ENCODE measurements at regions not wholly inside any gene's neighbourhood (a gene's known extent, or its start where the extent isn't known, plus 50 kb on each side); places are given as distances from the start of the nearest gene placed in this dataset.

- TF ChIP-seq, protein P1, sequence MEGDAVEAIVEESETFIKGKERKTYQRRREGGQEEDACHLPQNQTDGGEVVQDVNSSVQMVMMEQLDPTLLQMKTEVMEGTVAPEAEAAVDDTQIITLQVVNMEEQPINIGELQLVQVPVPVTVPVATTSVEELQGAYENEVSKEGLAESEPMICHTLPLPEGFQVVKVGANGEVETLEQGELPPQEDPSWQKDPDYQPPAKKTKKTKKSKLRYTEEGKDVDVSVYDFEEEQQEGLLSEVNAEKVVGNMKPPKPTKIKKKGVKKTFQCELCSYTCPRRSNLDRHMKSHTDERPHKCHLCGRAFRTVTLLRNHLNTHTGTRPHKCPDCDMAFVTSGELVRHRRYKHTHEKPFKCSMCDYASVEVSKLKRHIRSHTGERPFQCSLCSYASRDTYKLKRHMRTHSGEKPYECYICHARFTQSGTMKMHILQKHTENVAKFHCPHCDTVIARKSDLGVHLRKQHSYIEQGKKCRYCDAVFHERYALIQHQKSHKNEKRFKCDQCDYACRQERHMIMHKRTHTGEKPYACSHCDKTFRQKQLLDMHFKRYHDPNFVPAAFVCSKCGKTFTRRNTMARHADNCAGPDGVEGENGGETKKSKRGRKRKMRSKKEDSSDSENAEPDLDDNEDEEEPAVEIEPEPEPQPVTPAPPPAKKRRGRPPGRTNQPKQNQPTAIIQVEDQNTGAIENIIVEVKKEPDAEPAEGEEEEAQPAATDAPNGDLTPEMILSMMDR (IDR thresholded peaks at IDR 0.05; ENCODE audit: low read depth, low read length): no peak
- Histone ChIP-seq H3K27ac (no peak overlapping the region), H3K4me3 (ENCODE audit: low read depth, low read length) (no peak overlapping the region), H3K9me3 (ENCODE audit: severe bottlenecking) (no peaks in the 10 kb centered on the region), H3K36me3 (no peaks in the 10 kb centered on the region), H3K27me3 (ENCODE audit: insufficient read depth, low read depth, severe bottlenecking) (no peaks in the 10 kb centered on the region)
- DNase-seq: no peak
These were observed 54.5 kb upstream of the IRS2 start for GRCh38 chr13:109840893-109841287.

DNA sequence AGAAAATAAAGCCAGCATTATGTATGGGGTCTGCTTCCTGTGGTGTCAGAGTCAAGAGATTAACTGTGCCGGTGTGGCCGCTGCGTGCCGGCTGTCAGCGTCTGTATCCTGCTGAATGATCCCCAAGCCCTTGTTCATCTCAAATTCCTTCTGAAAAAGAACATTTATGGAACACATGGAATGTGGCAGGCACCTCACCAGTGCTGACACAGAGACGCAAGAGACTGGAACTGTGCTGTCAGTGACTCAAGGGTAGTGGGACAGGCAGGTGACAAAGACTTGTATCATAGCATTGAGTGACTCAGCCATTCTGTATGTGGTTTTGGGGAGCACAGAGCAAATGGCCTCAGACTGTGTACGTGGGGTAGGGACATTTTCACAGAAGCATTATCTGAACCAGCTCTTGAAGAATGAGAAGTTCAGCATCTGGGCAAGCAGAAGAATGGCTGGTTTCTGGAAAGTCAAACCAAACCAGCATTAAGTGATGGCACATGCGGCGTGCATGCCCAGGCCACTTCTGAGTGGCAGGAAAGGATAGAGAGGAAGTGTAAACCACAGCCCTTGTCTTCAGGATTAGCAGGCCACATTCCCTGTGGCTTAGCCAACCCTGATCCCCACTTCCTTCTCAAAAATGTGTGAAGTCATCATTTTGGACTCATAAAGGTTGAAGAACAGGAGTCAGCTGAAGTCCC is 54.0 kb upstream of the IRS2 start:
- TF ChIP-seq, protein P1 (IDR thresholded peaks at IDR 0.05; ENCODE audit: low read depth, low read length): no peak
- peak overlapping the region; percentile 28 for H3K4me3 ChIP-seq (ENCODE audit: low read depth, low read length)
- no peak overlapping the region for H3K27ac ChIP-seq

DNA sequence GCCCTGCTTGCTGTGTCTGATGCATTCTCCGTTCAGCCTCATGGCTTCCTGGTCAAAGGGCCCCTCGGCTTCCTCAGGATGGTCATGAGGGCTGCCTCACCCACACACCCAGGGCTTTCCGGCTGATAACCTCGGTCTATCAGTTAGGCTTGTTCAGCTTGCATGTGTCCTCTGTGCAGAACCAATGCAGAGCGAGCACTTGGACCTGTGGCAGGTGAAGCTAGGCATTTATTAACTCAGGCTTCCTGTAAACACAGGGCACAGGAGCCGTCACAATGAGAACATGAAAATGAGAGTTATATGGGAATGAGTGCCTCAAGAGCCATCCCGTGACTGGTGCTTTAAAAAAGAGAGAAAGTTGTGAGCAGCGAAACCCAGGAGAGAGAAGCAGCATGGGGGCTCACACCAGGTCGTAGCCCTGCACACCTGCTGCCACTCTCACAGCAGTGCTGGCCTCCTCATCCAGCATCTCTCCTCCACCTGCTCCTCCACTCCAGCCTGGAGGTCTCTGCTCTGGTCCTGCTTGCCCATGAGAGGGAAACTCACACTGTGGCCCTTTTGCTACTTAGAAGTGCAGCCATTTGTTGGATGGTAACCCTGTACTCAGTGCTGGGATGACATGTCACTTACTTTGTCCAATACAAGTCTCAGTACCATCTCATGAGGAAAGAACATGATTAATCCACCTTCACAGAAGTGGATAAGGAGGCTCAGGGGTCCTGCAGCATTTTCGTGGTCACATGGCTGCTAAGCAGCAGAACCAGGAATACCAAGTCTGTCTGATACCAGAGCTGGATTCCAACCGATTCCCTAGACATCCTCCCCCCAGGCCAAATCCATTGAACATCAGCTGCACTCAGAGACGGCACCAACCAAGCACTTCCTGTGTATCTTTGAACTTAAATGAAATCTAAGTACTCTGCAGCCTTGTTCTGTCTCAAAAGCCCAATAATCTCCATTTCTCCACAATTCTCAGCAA is 50.5 kb upstream of the IRS2 start:
- Histone ChIP-seq H3K27me3 (ENCODE audit: insufficient read depth, low read depth, severe bottlenecking) (no peaks in the 10 kb centered on the region), H3K27ac (no peak overlapping the region), H3K4me3 (ENCODE audit: low read depth, low read length) (no peak overlapping the region), H3K36me3 (no peaks in the 10 kb centered on the region), H3K9me3 (ENCODE audit: severe bottlenecking) (no peaks in the 10 kb centered on the region)
- TF ChIP-seq, protein P1 (IDR thresholded peaks at IDR 0.05; ENCODE audit: low read depth, low read length): no peak
- no peak for DNase-seq

More for the DNA sequence above, 54.0 kb upstream of the IRS2 start:
- peak; percentile 70 for DNase-seq
- Histone ChIP-seq H3K36me3 (no peaks in the 10 kb centered on the region), H3K9me3 (ENCODE audit: severe bottlenecking) (no peaks in the 10 kb centered on the region), H3K27me3 (ENCODE audit: insufficient read depth, low read depth, severe bottlenecking) (no peaks in the 10 kb centered on the region)

Measured in WERI-Rb-1 (cell line).